NT2/D1 (cell line): ENCODE measurements at regions not wholly inside any gene's neighbourhood (a gene's known extent, or its start where the extent isn't known, plus 50 kb on each side); places are given as distances from the start of the nearest gene placed in this dataset.

ENCODE experiments used
- SUZ12 ChIP-seq: IDR thresholded peaks from 2 replicates; pipeline ENCODE4 v1.6.1; 2011; ENCODE audit not compliant: insufficient read length, insufficient read depth; ENCODE audit errors: extremely low read depth
- YY1 ChIP-seq: IDR thresholded peaks from 2 replicates; pipeline ENCODE4 v1.6.1; 2011; ENCODE audit not compliant: insufficient read length, insufficient read depth
- ZNF274 ChIP-seq: IDR thresholded peaks from 2 replicates; pipeline ENCODE4 v1.6.1; 2011; ENCODE audit warnings: mild to moderate bottlenecking, low read depth, low read length

DNA sequence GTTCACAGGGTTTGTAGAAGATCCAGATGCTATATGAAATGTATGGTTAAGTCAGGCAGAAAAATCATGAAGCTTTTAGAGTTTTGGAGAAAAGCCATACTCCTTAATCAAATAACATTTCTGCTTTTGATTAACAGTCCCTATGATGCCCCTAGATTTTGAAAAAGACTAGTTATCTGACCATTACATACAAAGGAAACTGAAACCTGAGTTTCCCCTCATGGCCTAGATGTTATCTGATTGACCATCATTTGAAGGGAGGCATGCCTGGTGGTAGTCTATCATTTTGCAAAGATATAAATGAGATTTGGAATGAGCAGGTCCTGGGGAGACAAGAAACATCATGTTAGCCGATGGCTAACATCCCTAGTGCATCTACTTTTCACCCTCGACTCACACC is 704.3 kb upstream of the FSHR start:
- TF ChIP-seq ZNF274 (no peak), SUZ12 (no peak), YY1 (no peak)
